Right renal pelvis (tissue), 4 donors: ENCODE measurements at regions not wholly inside any gene's neighbourhood (a gene's known extent, or its start where the extent isn't known, plus 50 kb on each side); places are given as distances from the start of the nearest gene placed in this dataset.
"Not testable (repeated sequence)": the region's sequence is repeated elsewhere in the genome, so short reads cannot be mapped to it uniquely, and the experiment has no call there.

Experiments
- DNase-seq, 4 donors: peaks; one replicate each; pipeline ENCODE4 v3.0.0-alpha.2; 2013; ENCODE audit warnings: low read depth in 4 of 4, low spot score in 3 of 4, missing footprints in 1 of 4

DNA sequence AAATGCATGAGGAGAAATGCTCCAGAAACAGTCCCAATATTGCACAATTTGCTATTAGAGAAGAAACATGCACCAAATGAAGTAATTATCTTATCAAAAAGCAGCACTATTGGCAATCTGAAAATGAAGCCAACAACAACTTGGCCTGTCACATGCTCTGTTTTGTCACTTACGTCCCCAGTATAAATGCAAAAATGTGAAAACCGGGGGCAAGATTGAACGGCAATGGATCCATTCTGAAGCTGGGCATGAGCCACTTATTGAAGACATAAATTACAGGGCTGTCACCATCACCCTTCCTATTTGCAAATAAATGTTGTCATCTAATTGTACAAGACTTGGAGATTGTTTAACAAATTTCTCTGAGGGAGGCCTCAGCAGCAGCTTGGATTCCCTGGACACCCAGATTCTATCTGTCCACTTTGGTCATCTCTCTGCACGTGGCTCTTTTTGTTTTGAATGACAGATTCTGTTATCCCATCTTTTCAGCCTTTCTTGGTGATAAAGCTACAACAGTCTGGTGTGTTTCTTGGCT, 180.2 kb upstream of the CDH5 start:
- no peak for DNase-seq

DNA sequence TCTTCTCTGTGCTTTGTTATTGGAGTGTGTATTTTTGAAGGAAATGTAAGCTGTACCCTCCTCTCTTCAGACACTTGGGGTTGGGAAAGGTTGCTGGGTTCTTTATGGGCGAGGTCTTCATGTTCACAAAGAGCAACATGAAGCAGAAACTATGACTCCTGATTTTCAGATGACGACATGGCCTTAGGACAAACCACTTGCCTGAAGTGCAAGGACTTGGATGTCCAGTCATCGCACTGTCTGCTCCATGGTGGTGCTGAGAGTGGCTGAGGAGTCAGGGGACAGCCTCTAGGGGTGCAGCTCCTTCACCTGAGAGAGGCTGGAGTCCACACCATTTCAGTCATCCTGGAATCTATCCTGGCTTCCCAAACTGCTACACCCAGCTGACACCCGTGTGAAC, 183.9 kb upstream of the CDH5 start:
- no peak for DNase-seq

DNA sequence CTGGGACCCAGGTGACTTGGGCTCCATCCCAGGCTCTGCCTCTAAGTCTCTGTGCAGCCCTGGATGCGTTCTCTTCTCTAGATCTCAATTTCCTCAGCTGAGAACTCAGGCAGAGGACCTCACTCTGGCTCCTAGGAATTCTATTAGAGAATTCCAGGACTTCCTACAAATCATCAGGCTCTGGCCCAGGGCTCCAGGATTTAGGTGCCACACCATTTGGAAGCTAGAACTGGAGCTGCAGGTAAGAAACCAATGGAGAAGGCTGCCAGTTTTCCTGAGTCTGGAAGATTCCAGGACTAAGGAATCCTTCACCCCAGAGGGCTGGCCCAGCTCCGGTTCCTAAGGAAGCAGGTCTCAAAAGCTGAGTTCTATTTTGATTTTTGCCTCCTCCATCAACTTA, 189.8 kb upstream of the CDH5 start:
- no peak for DNase-seq

DNA sequence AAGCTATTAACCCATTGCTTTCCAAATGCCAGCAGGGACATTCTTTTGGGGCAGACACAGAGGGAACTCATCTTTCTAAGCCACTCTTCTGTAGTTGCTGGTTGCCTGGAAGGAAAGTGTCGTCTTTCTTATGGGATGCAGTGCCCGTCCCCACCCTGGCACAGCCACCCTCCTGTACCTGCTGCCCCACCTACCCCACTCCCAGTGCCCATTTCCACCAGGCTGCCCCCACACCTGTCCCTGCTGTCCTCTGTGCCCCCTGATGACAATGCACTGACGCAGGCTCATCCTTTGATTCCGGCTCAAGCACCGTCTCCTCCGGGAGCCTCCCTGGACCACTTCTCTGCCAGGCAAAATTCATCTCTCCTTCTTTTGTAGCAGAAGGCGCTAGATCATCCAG, 190.4 kb upstream of the CDH5 start:
- no peak for DNase-seq

DNA sequence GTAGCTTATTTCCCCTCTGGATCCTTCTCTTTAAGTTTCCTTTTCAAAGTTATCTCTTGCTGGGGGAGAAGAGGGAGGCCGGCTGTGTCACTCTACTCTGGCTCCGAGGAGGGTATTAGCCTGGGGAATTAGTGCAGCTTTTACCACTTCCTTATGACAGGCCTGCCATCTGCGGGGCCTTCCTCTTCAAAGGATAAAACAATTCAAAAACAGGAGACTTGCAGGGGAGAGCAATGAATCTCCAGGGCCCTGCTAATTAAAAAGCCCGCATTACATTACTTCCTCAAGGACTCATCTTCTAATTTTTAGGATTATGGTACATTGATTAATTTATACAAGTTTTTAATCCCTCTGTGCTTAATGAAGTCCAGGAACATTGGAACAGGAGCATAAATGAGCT, 190.9 kb upstream of the CDH5 start:
- no peak for DNase-seq

DNA sequence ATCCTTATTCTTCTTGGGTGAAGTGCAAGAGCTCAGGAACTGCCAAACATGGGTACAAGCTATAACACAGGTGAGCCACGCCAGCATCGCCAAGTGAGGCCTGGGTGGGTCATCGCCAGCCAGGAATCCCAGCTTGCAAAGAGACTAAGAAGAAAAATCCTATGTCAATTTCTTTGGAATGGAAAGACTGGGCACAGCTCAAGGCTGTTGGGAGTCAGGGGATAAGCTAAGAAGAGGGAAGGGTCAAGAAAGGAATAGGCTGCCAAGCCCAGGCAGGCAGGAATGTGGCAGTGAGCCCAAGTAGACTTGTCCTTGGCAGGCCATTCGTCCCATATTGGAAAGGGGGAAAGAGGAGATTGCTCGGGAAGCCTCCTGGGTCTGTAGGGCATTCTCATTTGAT, 191.4 kb upstream of the CDH5 start:
- DNase-seq: no peak

DNA sequence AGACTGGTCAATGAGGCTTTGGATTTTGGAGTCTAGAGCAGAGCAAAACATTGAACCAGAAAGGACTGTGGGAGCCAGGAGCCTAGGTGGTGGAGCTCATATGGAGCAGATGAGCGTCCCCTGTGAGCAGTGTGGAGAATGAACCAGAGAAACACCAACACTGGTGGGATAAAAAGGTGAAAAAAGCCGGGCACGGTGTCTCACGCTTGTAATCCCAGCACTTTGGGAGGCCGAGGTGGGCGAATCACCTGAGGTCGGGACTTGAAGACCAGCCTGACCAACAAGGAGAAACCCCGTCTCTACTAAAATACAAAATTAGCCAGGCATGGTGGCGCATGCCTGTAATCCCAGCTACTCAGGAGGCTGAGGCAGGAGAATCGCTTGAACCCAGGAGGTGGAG, 192.7 kb upstream of the CDH5 start:
- not testable (repeated sequence) for DNase-seq

DNA sequence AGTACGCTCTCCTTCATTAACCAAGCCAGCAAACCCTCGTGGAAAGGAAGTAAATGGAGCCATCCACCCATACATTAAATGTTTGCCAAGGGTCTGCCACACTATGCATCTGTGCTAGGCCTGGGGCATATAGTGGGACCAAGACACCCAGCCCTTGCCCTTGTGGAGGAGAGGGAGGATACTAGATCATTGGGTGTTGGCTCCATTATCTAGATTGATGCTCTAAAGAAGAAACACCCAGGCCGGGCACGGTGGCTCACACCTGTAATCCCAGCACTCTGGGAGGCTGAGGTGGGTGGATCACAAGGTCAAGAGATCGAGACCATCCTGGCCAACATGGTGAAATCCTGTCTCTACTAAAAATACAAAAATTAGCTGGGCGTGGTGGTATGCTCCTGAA, 193.3 kb upstream of the CDH5 start:
- DNase-seq: not testable (repeated sequence)

DNA sequence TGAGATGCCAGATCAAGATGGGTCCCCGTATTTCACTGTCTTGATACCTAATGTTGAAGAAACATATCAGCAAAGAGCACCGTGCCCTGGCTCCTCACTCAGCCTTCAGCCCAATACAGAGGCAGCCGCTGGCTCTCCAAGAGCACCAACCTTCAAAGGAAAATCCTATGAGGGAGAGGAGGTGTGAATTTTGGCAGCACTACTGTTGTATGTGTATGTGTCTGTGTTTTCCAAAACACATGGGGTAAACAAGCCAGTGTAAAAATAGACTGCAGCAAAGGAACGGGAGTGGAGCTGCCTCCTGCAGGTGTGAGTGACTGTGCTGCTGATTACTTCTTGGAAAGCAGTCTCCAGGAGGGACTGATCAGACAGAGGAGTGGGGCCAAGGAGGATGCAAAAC, 194.0 kb upstream of the CDH5 start:
- no peak for DNase-seq

DNA sequence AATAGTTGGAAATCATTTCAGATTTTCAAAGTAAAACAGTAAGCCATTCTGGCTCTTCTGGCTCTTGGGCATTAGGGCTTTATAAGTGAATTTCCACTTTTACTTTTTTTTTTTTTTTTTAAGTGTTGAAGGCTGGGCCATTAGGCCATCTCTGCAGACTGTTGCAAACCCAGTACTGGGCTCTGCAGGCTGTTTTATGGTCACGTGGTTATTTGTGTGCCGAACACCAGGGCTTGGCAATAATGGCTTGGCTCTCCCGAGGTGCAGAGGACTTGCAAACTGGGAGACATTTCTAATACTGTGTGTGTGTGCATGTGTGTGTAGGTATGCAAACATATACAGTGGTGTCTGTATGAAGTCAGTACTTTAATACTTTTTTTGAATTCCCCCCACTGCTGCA, 194.9 kb upstream of the CDH5 start:
- no peak for DNase-seq

DNA sequence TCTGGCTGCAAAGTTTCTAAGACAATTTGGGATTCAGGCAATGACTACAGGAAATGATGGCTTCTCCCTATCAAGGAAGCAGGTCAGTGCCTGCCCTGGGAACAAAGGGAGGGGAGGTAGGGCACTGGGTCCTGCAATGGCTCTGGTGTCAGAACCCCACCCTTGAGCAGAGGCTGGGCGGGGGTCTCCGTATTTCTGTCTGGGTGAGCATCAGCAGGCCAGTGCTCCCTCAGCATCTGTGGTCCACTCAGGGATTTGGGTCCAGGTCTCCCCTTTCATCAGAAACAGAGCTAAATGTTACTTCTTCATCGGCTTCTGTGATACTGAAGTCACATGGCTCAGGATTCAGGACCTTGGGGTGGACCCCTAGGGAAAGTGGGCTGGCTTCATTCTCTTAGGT, 195.5 kb upstream of the CDH5 start:
- no peak for DNase-seq

DNA sequence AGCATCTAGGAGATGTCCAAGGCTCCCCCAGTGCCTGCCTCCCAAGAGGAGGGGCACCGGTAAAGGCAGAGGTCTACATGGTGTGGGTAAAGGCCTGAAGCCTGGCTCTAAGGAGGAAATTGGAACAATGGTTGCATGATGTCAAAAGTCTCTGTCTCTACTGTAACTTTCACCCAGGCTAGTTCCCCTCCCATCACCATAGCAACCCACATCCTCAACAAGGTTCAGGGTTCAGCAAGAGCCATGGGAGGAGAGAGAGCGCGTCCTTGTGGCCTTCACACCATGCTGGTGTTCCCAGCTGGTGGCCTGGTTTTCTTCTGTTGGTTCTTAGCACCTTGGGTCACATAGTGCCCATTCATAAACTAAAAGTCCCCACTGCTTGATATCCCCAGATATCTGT, 196.7 kb upstream of the CDH5 start:
- no peak for DNase-seq

DNA sequence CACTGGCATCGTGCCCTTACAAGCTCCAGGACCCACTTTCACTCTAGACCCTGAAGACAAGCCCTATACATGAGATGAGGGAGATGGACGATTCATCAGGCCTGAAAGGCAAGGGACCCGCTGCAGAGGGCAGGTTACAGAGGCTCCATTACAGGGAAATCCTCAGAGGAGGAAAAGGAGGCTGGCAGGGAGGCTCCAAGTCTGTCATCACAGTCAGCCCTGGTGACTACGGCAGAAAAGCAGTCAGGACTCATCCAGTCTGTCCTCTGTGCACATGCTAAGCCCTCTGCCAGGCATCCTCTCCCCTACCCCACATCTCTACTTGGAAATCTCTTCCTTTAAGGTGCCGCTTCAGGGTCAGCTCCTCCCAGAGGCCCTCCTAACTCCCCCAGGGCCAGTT, 197.7 kb upstream of the CDH5 start:
- no peak for DNase-seq

DNA sequence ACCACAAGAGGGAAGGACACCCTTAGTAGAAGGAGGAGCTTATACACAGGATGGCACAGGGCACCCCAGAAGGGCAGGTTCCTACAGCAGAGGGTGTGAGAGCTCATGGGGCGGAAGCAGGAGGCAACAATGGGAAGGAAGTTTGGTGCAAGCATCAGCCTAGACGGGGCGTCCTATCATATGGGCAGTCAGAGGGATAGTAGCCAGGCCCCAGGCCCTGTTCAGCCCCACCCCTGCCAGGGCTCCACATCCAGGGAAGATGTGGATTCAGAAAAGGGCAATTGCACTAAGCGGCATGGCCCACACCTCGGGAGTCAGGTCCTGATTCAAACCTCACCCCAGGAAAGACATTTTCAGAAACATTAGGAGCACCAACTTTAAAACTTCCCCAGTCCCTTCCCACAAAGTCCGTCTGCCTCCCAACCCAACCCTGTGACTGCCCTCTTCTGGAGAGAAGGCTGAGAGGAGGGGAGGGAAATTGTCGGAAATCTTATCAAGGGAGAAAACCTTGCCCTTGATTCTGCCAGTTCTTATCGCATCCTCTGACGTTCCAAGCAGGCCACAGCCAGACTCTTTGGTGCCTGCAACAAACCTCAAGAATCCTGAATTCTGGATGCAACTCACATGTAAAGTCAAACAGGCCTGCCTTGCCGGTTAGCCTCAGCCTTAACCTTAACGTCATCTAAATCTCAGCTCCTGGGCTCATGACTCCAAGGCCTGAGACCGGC, 198.8 kb upstream of the CDH5 start:
- DNase-seq: no peak

DNA sequence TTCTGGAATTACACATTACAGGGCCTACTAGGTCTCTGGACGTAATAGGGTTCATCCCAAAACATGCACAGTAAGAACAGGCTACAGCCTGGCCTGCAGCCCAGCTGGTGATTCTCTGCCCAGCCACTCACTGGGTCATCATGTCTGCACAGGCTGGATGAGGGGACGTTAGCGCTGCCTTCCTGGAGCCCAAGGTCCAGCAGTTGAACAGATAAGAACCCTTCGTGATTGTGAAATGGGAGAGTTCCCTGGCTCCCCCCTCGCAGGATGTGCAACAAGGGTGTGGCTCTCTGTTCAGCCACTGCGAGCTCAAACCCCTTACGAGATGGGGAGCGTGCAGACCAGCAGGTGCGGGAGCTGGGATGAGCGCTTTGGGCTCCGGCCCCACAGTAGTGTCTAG, 200.0 kb upstream of the CDH5 start:
- no peak for DNase-seq

DNA sequence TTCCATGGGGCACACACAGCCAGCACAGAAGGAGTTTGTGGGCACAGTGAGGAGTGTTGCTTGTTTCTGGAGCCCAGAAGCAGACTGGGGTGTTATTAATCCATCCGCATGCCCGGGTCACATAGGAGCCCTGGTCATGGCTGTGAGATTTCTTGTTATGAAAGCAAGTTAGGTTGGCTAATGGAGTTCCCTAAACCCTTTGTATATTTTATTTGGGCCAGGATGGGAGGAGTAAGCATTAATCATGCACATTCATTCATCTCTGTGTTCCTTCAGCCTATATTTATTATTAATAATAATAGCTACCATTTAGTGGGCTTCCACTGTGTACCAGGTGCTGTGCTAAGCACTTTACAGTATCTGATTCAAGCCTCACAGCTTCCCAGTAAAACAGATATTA, 200.6 kb upstream of the CDH5 start:
- DNase-seq: no peak

DNA sequence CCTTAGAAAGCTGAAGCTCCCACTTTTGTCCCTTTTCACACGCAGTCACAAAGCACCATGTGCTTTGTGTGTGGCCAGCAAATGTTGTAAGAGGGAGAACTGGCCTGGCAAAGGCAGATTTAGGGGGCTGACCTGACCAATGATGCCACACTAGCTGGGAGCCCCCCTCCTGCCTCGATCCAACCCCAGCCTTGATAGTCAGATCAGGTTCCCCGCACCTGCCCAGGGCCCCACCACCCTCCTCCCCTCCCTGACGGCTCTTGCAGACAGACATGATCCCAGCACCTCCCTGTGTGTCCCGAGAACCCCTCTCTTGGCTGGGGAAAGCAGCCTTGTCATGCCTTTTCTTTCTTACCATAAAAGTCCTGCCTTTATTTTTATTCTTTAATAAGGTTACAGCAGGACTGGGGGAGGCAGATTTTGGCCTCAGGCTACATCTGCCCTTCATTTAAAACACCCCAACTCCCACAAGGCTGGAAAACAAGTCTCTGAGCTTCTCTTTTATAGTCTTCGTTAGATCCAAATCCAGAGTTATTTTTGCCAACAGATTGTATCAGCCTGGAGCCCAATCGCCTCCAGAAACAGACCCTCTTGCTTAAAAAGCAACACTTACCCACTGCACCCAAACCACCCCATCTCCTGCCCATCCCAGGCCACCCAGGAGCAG, 201.8 kb upstream of the CDH5 start:
- no peak for DNase-seq

DNA sequence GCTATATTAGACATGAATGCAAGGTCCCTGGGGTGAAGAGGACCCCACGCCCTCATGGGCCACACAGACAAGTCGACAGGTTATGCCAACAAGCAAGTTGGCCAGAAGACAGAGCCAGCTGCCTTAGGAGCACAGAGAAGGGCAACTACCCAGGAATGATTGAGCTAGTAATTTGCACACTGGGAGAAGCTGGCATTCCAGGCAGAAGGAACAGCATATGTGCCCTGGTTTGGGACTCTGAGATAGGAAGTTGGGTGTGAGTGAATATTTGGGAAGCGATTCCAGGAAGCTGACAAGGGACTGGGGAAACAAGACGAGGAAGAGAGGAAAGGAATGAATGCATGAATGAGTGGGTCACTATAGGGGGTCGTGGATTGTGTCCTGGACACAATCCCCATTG, 203.7 kb upstream of the CDH5 start:
- DNase-seq: no peak

DNA sequence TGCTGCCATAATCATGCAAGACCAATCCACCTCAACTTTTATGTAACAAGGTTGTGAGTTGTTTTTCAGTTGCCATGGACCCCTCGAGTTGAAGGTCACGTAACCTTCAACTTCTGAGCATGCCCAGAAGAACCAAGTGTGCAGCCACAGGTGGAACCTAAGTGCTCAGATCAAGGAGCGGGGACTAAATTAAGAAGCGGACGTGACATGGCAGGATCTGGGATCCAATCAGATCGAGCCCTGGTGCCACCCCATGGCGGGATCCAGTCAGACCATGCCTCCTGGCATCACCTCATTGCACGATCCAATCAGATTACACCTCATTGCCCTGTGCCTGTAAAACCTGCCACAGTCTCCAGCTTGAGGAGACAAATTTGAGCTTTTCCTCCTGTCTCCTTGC, 204.5 kb upstream of the CDH5 start:
- no peak for DNase-seq

DNA sequence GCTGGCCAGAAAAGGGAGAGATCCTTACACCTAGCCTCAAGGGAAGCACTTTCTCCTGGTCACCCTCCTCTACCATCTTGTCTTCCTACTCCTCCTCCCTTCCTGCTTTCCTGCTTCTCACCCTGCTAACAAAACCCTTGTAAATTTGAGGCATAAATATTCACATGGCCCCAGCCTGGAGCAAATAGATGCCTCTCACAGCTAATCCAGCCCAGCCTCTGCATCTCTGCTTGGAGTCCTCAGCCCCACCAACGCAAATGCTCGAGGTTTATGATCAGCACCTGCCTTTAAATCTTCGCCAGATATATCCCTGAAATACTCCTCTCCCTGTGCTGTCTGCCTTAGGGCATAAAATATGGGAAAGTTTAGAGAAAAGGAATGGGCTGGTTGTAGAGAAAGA, 205.2 kb upstream of the CDH5 start:
- DNase-seq: no peak

DNA sequence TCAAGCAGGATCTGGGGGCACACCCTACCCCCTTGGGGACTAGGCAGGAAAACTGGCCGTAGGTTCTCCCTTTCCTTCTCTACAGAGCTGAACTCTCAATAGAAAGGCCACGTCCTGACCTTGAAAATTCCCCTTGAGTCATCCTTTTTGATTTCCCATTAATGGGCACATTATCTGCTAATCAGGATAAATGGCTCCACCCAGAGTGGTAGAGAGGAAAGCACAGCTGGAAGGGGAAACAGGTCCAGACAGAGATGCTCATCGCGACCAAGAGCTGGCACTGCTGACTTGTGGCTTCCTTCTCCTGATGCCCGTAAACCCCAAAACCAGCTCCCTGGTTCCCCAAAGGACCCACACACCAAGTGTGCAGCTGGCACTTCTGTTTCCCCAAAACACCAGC, 206.5 kb upstream of the CDH5 start:
- DNase-seq: no peak

DNA sequence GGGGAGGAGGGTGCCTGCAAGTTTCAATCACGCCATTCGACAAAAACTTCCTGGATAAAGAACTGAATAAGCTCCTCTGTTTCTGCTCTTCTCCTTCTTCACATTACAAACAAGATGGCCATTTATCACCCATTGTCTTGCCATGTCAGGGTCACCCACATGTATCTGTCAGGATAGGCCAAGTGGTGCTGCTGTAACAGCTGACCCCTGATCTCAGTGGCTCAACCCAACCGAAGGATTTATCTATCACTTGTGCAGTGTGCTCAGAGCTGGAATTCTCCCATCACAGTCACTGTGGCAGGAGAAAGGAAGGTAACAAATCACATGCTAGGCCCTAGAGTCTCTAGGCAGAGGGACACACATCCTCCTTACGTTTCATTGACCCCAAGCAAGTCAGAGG, 210.0 kb upstream of the CDH5 start:
- DNase-seq: no peak

DNA sequence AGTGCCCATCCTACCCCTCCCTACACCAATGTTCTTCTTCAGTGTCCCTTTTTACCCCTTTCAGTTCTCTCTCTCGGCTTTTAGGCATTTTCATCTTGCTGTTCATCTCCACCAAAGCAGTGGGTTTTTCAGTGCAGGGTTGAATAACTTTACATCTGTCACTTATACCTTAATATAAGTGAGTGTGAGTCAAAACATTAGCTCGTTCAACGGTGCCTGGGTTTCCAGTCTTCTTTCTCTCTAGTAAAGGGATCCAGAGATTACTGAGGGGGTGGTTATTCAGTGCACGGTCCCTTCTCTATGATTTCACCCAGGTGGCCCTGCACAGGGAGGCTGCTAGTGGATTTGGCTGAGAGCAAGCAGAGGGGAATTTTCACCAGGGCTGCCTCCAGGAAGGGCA, 210.6 kb upstream of the CDH5 start:
- no peak for DNase-seq
